Muscle of leg (tissue), 3 donors: ENCODE measurements at regions not wholly inside any gene's neighbourhood (a gene's known extent, or its start where the extent isn't known, plus 50 kb on each side); places are given as distances from the start of the nearest gene placed in this dataset.

Source experiments
- DNase-seq: peaks from one replicate; pipeline ENCODE4 v3.0.0; 2013
- H3K27ac ChIP-seq: one replicate; pipeline ENCODE4 v1.5.1; 2013; ENCODE audit warnings: mild to moderate bottlenecking, low read length, control low read depth
- H3K27me3 ChIP-seq: one replicate; pipeline ENCODE4 v1.6.1; 2013; ENCODE audit warnings: low read length; ENCODE audit not compliant: control insufficient read depth, insufficient read depth
- H3K36me3 ChIP-seq: one replicate; pipeline ENCODE4 v1.6.1; 2013; ENCODE audit warnings: low read length; ENCODE audit not compliant: control insufficient read depth, insufficient read depth
- H3K4me1 ChIP-seq: one replicate; pipeline ENCODE4 v1.6.1; 2013; ENCODE audit warnings: low read length; ENCODE audit not compliant: control insufficient read depth, insufficient read depth
- H3K4me3 ChIP-seq: one replicate; pipeline ENCODE4 v1.5.1; 2013; ENCODE audit warnings: low read length, control low read depth
- H3K9me3 ChIP-seq: replicated peaks from 2 replicates; pipeline ENCODE4 v1.6.1; 2013; ENCODE audit warnings: low read depth, low read length; ENCODE audit not compliant: control insufficient read depth
- WGBS: methylation state at CpG from one replicate; pipeline ENCODE4 v1.1.5; 2013; ENCODE audit warnings: missing lambda C conversion rate; ENCODE audit not compliant: insufficient coverage; 5-methylcytosine and 5-hydroxymethylcytosine counted together

DNA sequence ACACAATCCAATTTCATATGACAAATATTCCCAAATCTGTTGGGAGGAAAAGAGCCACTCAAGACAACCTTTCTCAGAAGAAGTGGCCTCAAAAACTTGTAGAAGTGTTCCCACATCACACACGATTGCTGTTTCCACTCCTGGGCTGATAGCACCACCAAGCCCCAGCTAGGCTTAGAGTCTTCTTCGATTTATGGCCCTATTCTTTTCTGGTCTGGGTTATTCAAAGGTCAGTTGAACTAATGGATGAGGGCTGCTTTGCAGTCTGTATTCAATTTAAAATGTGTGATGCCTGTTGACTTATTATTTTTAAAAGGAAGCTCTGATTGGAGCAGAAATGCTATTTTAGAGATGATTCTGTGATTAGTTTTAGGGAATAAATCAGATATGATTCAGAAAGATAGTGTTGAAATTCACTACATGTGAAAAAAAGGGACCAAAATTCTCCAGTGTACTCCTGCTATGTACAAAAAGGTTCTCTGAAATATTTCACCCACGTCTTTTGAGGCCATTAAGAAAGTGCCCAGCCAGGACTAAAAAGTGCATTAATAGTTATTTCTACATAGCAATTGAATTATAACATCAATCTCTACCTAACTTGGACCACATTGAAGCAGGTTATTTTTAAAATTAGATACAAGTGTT, 57.3 kb upstream of the SPON1 start:
- Histone ChIP-seq H3K36me3 (no peaks in the 10 kb centered on the region), H3K4me3 (no peak overlapping the region), H3K9me3 (peaks cover 5% of the 10 kb centered on the region), H3K27me3 (no peaks in the 10 kb centered on the region), H3K4me1 (peaks cover 3% of the 10 kb centered on the region), H3K27ac (no peak overlapping the region)
- WGBS: no CpG with 5 or more reads among the region's 3 CpGs
- peak; percentile 70 for DNase-seq

DNA sequence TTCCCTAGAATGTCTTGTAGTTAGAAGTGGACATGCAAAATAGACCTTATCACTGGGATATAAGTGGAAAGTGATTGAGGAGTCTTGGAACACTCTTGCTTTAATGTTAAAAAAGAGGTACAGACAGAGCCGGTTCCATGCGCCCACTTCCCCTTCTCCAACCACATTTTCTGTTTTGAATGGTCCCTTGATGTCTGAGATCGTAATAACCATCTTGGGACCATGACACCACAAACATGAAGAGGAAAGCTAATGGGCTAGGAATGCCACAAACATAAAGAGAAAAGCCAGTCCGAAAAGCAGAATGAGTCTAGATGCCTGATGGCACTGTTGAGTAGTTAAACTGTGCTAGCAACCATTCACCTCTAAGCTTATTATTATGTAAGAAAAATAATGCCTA, 54.8 kb upstream of the SPON1 start:
- DNase-seq: no peak
- Histone ChIP-seq H3K27me3 (no peaks in the 10 kb centered on the region), H3K4me3 (no peak overlapping the region), H3K27ac (no peak overlapping the region), H3K36me3 (no peaks in the 10 kb centered on the region), H3K9me3 (peaks cover 5% of the 10 kb centered on the region), H3K4me1 (peaks cover 3% of the 10 kb centered on the region)
- WGBS: no CpG with 5 or more reads among the region's 4 CpGs

DNA sequence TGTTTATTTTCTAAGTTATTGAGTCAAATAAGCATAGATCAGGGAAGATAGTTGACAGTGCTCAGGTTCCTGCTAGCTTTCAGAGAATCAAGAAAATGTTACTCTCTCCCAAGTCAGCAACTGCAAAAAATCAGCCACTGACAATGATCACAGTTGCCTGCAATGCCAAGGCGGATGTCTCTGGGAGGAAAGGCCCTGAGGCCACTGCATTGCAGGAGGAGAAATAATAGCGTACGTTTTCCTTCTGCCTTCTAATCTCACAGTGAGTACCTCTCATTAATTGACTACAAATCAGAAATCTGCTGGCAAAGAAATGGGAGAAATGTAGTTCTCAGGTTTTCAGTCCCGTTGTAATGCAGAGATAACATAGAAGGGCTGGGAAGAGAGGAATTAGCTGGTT, 54.0 kb upstream of the SPON1 start:
- H3K4me1 ChIP-seq: no peaks in the 10 kb centered on the region
- H3K36me3 ChIP-seq: no peaks in the 10 kb centered on the region
- peaks cover 5% of the 10 kb centered on the region for H3K9me3 ChIP-seq
- no peak for DNase-seq
- H3K27ac ChIP-seq: no peak overlapping the region
- no peaks in the 10 kb centered on the region for H3K27me3 ChIP-seq
- no CpG with 5 or more reads among the region's 4 CpGs for WGBS
- no peak overlapping the region for H3K4me3 ChIP-seq
